ENCODE measurements at regions not wholly inside any gene's neighbourhood (a gene's known extent, or its start where the extent isn't known, plus 50 kb on each side); places are given as distances from the start of the nearest gene placed in this dataset.

- Histone ChIP-seq H3K79me1 (ENCODE audit: insufficient read depth, low read depth, low read length, poor library complexity, severe bottlenecking) (no peaks in the 10 kb centered on the region), H3K14ac (ENCODE audit: insufficient read depth, low read length) (no peak overlapping the region), H2AK5ac (ENCODE audit: insufficient read length, low read length) (no peak overlapping the region), H4K8ac (replicated peaks; ENCODE audit: insufficient read length, low read depth, low read length) (no peak overlapping the region), H3K18ac (ENCODE audit: insufficient read length, low read depth, low read length) (no peak overlapping the region), H3K9ac (ENCODE audit: extremely low read depth, insufficient read length, low read length) (no peak overlapping the region), H3K23ac (ENCODE audit: insufficient read length, low read depth, low read length) (no peak overlapping the region), H4K5ac (ENCODE audit: insufficient read length, low read depth, low read length) (no peak overlapping the region), H3T11ph (ENCODE audit: low read length) (no peak overlapping the region), H3K9me3 (ENCODE audit: control insufficient read depth, low read depth, low read length) (no peaks in the 10 kb centered on the region), H2BK5ac (ENCODE audit: insufficient read length, low read length) (no peak overlapping the region), H3K23me2 (ENCODE audit: insufficient read length, low read depth, low read length, poor library complexity, severe bottlenecking) (no peaks in the 10 kb centered on the region), H2BK120ac (ENCODE audit: low read depth, low read length, poor library complexity, severe bottlenecking) (no peak overlapping the region), H2BK12ac (ENCODE audit: insufficient read length, low read depth, low read length) (no peak overlapping the region), H3K79me2 (ENCODE audit: insufficient read depth, low read length) (no peaks in the 10 kb centered on the region), H2BK20ac (ENCODE audit: low read depth, low read length, poor library complexity, severe bottlenecking) (no peak overlapping the region), H4K91ac (ENCODE audit: insufficient read length, low read depth, low read length) (no peak overlapping the region), H3K27ac (ENCODE audit: insufficient read length, low read depth, low read length) (no peak overlapping the region), H3K4me2 (ENCODE audit: insufficient read depth, insufficient read length, low read length) (no peak overlapping the region), H3K27me3 (ENCODE audit: insufficient read depth, low read length) (no peaks in the 10 kb centered on the region), H3K56ac (ENCODE audit: insufficient read length, low read depth, low read length) (no peak overlapping the region), H2BK15ac (ENCODE audit: low read depth, low read length) (no peak overlapping the region), H4K20me1 (ENCODE audit: control insufficient read depth, insufficient read depth, insufficient read length) (no peaks in the 10 kb centered on the region), H2AFZ (ENCODE audit: low read length) (no peak overlapping the region), H3K4me1 (ENCODE audit: insufficient read depth, low read length) (no peaks in the 10 kb centered on the region), H3K4ac (ENCODE audit: low read depth, low read length) (no peak overlapping the region)
- Mint-ChIP-seq H3K9me3 (no peaks in the 10 kb centered on the region), H3K4me3 (no peak overlapping the region), H3K4me1 (0 out of 4 replicates have a peak, but pooled peaks cover 2 to 3% of the 10 kb centered on the region in 2 experiments), H3K27ac (no peak overlapping the region), H3K36me3 (ENCODE audit: insufficient read depth in 1 of 3, low read depth in 3 of 3) (no peaks in the 10 kb centered on the region), H3K27me3 (ENCODE audit: low read depth) (no peaks in the 10 kb centered on the region)
- TF ChIP-seq CTCF (conservative IDR thresholded peaks at IDR 0.05) = no peak
- no CpG with 5 or more reads among the region's 3 CpGs for WGBS (ENCODE audit: extremely low coverage, insufficient read length, low lambda C conversion rate)
- DNase-seq = no peak
These were observed 497.3 kb downstream of the CCDC85A start for GRCh38 chr2:56680971-56681631.

Measured in H9 (cell line).